C4-2B (cell line): ENCODE measurements at regions not wholly inside any gene's neighbourhood (a gene's known extent, or its start where the extent isn't known, plus 50 kb on each side); places are given as distances from the start of the nearest gene placed in this dataset.

Source experiments
- ZFX ChIP-seq: fragments of 450-650 bp; IDR thresholded peaks from 2 replicates; pipeline ENCODE4 v1.6.1; 2017
- TF ChIP-seq, protein P1 (sequence below): fragments of 450-650 bp; conservative IDR thresholded peaks from 2 replicates; pipeline ENCODE4 v1.5.1; 2017; ENCODE audit warnings: mild to moderate bottlenecking

DNA sequence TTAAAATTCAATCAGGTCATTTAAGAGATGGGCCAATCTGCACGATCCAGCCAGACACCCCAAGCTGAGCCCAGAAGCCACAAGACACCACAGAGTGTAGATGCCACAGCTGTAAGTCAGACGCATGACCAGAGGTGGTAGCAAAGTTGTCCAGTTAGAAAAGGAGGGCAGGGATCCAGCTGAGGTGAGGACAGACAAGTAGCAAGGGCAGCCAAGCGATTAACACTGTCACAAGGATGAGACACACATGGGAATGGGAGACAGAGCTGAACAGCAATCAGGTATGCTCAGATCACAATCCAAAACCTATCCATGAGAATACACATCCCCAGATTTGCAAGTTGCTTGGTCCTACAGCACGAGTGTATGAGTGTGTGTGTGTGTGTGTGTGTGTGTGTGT lies 143.4 kb upstream of the STK17B start:
- TF ChIP-seq, protein P1, sequence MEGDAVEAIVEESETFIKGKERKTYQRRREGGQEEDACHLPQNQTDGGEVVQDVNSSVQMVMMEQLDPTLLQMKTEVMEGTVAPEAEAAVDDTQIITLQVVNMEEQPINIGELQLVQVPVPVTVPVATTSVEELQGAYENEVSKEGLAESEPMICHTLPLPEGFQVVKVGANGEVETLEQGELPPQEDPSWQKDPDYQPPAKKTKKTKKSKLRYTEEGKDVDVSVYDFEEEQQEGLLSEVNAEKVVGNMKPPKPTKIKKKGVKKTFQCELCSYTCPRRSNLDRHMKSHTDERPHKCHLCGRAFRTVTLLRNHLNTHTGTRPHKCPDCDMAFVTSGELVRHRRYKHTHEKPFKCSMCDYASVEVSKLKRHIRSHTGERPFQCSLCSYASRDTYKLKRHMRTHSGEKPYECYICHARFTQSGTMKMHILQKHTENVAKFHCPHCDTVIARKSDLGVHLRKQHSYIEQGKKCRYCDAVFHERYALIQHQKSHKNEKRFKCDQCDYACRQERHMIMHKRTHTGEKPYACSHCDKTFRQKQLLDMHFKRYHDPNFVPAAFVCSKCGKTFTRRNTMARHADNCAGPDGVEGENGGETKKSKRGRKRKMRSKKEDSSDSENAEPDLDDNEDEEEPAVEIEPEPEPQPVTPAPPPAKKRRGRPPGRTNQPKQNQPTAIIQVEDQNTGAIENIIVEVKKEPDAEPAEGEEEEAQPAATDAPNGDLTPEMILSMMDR, result no peak
- no peak for TF ChIP-seq ZFX
